ENCODE measurements at regions not wholly inside any gene's neighbourhood (a gene's known extent, or its start where the extent isn't known, plus 50 kb on each side); places are given as distances from the start of the nearest gene placed in this dataset.

GRCh38 chr6:154561750-154562149, 51.3 kb upstream of the CNKSR3 start:
- no peak for DNase-seq (ENCODE audit: low read depth in 4 of 4, low spot score in 3 of 4)

GRCh38 chr6:154565331-154565730, 54.8 kb upstream of the CNKSR3 start:
- no peak for DNase-seq (ENCODE audit: low read depth in 4 of 4, low spot score in 3 of 4)

- no peak for DNase-seq (ENCODE audit: low read depth in 4 of 4, low spot score in 3 of 4)
Measured at GRCh38 chr6:154566866-154567265, 56.4 kb upstream of the CNKSR3 start.

GRCh38 chr6:154567695-154568220, 57.3 kb upstream of the CNKSR3 start:
- DNase-seq (ENCODE audit: low read depth in 4 of 4, low spot score in 3 of 4): no peak

DNA sequence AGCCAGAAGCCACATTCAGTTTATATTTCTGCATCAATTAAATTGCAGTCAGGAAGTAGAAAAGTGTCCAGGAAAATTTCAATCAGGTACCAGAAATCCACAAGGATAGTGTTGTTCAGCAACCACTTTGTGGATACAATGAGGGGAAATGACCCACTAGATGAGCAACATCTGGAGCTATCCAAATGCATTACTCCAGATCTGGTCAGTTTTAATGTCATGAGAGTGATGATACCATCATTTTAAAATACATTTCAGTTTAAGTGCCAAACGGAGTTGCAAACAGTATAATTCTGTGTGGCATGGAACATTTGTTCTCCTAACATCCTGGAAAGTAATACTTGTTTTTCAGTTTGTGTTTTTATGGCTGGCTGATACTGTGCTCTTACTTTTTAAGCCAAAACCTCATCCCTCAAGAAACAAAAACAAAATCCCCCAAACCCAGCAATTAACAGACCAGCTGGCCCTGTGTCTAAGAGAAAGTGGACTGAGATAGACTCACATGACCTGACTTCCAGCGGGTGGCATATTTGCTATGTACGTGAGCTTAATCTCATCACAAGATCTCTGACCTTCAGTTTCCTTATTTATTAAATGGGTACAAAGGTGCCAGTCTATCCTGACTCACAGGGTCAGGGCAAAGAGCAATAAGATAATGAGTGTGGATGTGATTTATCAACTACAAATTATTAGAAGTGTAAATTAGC, 58.8 kb upstream of the CNKSR3 start:
- DNase-seq (ENCODE audit: low read depth in 4 of 4, low spot score in 3 of 4): no peak

DNA sequence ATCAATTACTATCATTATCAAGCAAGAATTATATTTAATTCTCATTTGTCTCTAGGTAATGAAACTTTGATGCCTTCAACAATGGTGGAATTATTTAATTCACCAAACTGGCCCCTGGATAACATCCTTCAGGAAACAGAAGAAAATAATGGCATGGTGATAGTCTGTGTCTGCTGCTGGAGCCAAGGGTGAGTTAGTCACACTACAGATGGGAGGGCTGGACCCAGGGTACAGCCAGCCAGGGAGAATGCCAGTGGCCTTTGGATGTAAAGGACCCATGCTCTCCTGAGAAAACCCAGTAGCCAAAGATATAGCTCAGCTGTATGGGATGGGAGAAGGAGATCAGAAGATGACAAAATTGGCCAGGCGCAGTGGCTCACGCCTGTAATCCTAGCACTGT, 60.0 kb upstream of the CNKSR3 start:
- DNase-seq (ENCODE audit: low read depth in 4 of 4, low spot score in 3 of 4): no peak

GRCh38 chr6:154572556-154572955, 62.1 kb upstream of the CNKSR3 start:
- DNase-seq (ENCODE audit: low read depth in 4 of 4, low spot score in 3 of 4): no peak

DNA sequence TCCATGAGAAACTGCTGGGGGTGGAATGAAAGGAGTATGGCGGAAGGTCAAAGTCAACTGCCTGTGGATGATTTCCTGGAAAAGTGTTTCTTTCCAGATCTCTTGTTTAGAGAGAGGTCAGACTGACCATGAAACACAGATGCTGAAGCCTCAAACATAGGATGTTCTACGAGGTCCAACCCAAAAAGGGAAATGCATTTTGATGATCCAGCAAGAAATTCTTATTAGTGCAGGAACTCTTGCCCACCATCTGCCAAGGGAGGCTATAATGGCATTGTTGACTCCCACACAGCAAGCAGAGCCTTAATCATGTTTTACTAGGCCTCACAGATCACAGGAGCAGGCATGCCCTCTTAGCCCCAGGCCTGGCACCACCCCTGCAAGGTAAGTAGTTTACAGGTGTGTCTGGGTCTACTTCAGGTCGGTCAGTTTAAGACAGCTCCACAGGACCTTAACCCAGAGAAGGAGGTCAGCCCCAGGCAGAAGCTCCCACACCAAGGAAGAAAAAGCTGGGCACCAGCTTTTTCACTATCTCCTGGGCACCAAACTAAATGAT, 67.6 kb upstream of the CNKSR3 start:
- no peak for DNase-seq (ENCODE audit: low read depth in 4 of 4, low spot score in 3 of 4)

GRCh38 chr6:154579046-154579445, 68.6 kb upstream of the CNKSR3 start:
- no peak for DNase-seq (ENCODE audit: low read depth in 4 of 4, low spot score in 3 of 4)

DNA sequence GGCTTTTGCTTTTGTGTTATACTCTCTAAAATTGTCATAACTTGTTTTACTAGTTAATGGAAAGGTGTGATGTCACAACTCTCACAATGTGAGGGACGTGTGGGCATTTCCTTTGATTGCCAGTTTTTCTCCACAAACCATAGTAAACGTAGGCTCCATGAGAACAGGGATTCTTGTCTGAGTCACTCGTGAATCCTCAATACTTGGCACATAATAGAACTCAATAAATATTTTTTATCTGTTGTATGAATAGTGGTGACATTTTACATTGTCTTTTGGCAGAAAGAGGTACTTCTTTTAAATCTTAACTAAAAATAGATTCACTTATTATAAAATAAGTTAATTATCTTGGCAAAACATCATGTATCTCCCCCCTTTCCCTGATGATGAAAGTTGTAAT, 69.0 kb upstream of the CNKSR3 start:
- no peak for DNase-seq (ENCODE audit: low read depth in 4 of 4, low spot score in 3 of 4)

DNA sequence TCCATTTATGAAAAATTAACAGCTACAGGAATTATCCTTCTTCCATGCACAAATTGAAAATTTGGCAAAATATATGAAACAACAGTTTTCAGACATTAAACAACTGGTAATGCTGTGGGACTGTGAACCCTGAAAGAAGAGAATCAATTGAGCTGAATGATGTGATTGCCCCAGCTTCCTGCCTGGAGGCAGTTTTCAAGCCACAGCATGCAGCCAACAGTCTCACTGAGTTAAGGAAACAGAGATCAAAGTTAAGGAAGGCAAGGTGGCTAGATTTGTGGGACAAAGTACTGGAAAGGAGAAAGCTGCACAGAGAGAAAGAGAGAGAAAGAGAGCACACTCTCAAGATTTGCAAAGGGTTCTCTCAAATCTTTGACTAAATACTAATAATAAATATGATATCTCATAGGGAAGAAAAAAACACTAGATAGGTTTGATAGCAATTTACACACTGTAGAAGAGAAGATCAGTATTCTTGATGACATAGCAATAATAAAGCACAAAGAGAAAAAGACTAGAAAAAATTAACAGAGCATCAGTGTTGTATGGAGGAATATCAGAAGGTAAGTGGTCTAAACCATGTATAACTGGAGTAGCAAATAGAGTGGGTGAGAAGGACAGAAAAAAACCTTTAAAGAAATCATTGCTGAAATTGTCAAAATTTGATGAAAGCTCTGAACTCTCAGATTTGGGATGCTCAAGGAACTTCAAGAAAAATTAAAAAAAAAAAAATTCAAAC, 70.1 kb upstream of the CNKSR3 start:
- no peak for DNase-seq (ENCODE audit: low read depth in 4 of 4, low spot score in 3 of 4)

- no peak for DNase-seq (ENCODE audit: low read depth in 4 of 4, low spot score in 3 of 4)
Measured at GRCh38 chr6:154582696-154583095, 72.2 kb upstream of the CNKSR3 start.

DNA sequence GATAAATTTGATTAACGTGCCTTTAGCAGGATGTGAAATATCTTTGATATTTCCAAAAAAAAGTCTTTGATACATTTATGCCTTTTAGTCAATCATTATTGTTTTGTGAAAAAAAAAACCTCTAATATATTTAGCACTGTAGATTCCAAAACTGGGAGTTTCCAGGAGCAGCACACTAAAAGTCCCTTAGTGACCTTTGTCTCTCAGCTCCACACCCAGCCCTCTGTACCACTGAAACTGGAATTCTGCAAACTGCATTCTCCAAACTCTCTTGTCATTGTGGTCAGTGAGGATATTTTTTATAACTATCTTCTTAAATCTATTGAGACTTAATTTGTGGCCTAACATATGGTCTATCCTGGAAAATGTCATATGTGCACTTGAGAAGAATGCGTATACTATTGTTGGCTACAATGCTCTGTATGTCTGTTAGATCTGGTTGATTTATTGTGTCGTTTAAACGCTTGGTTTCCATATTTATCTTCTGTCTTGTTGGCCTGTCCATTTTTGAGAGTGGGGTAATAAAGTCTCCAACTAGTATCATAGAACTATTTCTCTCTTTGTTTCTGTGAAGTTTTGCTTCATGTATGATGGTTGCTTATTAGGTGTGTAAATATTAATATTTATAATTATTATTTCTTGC, 73.2 kb upstream of the CNKSR3 start:
- no peak for DNase-seq (ENCODE audit: low read depth in 4 of 4, low spot score in 3 of 4)

DNA sequence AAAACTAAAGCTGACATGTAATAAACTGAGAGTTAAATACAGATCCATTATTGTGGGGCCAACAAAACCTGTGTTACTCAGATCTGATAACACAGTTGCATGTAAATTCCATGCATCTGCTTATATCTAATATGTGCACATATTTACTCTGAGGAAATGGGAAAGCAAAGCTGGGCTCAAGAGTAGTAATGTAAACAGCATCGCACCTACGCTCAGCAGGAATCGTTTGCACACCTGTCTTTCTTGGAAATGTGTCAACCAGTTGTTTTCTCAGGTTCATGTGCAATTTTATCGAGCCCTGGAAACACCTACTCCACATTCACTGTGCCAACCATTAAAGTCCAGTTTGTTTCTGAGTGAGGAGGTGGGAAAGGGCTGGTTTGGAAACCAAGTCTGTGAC, 80.3 kb upstream of the CNKSR3 start:
- DNase-seq (ENCODE audit: low read depth in 4 of 4, low spot score in 3 of 4): no peak

DNA sequence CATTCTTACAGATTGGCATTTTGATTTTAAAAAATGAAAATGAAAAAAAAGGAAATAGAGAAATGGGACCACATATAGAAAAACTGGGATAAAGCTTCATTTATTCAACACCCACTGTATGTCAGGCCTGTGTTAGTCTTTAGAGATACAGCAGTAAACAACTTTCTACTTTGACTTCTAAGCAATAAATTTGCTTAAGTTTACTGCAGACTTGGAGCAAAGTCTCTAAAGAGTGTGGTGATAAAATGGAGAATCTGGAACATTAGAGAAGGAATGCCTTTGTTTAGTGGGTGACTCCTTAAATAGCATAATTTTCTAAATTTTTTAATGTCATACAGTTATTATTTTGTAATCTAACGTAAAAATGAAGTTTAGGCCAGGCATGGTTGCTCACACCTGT, 80.7 kb upstream of the CNKSR3 start:
- no peak for DNase-seq (ENCODE audit: low read depth in 4 of 4, low spot score in 3 of 4)

DNA sequence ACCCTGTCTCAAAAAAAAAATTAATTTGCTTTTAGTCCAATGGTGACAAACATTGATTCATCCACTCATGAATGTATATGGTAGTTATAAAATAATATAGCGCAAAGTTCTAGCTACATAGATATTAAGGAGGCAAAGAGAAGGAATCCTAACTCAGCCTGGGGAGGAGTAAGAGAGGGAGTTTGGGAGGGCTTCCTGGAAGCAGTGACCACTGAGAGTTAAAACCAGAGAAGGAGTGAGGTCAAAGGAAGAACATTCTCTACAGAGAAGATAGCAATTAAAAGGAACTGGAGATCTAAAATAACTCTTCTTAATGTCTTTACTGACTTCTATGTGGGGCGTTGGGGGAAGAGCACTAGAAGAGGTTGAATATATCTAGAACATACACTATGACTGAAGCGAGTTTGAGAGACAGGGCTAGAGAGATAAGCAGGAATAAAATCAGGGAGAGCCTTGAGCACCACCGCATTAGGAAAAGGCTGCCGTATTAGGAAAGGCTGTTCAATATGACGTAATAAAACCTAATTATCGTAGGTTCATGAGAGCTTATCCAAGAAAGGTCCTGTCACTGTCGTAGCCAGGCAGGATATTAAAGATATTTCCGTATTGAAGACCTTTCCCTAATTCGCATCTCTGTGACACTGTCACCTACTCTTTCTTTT, 81.8 kb upstream of the CNKSR3 start:
- no peak for DNase-seq (ENCODE audit: low read depth in 4 of 4, low spot score in 3 of 4)

DNA sequence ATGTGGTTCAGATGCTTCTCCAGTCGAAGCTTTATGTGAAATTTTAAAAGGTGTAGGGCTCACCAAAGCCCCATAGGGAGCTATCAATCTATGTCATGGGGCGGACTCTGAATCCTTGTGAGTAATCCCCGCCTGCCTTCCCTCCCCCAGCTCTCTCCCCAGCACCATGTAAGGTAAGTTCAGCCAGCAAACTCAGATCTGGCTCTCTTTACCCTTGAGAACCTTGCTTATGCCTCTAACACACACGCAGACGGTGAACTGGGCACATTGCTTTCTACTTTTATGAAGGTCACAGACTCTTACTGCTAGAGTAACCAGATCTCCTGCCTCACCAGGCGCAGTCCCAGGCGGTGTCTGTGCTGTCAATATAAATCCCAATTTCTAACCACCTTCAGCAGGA, 82.6 kb upstream of the CNKSR3 start:
- no peak for DNase-seq (ENCODE audit: low read depth in 4 of 4, low spot score in 3 of 4)

DNA sequence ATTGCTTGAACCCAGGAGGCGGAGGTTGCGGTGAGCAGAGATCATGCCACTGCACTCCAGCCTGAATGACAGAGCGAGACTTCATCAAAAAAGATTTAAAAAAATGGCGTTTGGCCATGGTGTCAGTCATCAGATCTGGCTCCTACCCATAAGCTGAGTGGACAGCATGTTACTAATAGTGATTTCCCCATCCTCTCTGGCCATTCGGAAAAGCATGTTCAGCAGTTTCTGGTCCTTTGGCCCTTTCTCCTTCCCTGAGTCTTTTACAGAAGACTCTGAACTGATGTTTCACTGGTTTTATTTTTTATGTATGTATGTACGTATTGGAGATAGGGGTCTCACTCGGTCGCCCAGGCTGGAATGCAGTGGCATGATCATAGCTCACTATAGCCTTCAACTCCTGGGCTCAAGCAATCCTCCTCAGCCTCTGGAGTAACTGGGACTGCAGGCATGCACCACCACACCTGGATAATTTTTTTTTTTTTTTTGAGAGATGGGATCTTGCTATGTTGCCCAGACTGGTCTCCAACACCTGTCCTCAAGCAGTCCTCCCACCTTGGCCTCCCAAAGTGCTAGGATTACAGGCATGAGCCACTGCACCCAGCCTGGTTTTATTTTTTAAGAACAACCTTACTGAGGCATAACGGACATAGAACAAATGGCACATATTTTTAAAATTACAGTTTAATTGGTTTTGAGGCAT, 84.2 kb upstream of the CNKSR3 start:
- no peak for DNase-seq (ENCODE audit: low read depth in 4 of 4, low spot score in 3 of 4)

DNA sequence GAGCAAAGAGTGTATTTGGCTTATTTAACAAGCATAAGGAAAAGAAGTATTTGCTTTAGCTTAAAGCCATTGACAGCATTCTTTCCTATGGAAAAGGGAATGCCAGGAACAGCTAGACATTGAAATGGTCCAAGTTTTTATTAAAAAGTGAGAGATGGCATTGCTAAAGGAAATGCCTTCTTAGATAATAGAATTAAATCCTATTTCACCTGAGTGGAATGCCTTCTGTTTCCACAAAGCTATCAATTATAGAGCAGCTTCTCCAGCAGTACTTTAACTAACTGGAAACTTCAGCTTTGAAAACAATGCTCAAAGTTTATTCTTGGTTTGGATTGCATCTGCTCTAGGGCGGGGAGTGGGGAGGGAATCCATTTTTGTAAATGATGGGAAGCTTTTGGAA, 85.1 kb upstream of the CNKSR3 start:
- DNase-seq (ENCODE audit: low read depth in 4 of 4, low spot score in 3 of 4): no peak

GRCh38 chr6:154596009-154596408, 85.5 kb upstream of the CNKSR3 start:
- no peak for DNase-seq (ENCODE audit: low read depth in 4 of 4, low spot score in 3 of 4)

Measured in right renal pelvis (tissue), 4 donors.